H9 (cell line): ENCODE measurements at regions not wholly inside any gene's neighbourhood (a gene's known extent, or its start where the extent isn't known, plus 50 kb on each side); places are given as distances from the start of the nearest gene placed in this dataset.

Source experiments
- DNase-seq: peaks from one replicate; pipeline ENCODE4 v3.0.0-alpha.2; 2017
- H2AFZ ChIP-seq: one replicate; pipeline ENCODE4 v1.6.1; 2013; ENCODE audit warnings: mild to moderate bottlenecking, low read length, control low read depth, moderate library complexity
- H2AK5ac ChIP-seq: 2 replicates; pipeline ENCODE4 v1.6.1; 2013; ENCODE audit warnings: low read length, control low read depth, mixed read lengths; ENCODE audit not compliant: insufficient read length
- H2BK120ac ChIP-seq: one replicate; pipeline ENCODE4 v1.6.1; 2013; ENCODE audit warnings: low read depth, mild to moderate bottlenecking, low read length, control low read depth, inconsistent platforms; ENCODE audit not compliant: poor library complexity, severe bottlenecking
- H2BK12ac ChIP-seq: 2 replicates; pipeline ENCODE4 v1.6.1; 2013; ENCODE audit warnings: low read length, control low read depth, mixed read lengths, low read depth; ENCODE audit not compliant: insufficient read length
- H2BK15ac ChIP-seq: 2 replicates; pipeline ENCODE4 v1.6.1; 2013; ENCODE audit warnings: low read depth, low read length, control low read depth
- H2BK20ac ChIP-seq: one replicate; pipeline ENCODE4 v1.6.1; 2013; ENCODE audit warnings: low read depth, mild to moderate bottlenecking, low read length, control low read depth, inconsistent platforms; ENCODE audit not compliant: poor library complexity, severe bottlenecking
- H2BK5ac ChIP-seq: 2 replicates; pipeline ENCODE4 v1.6.1; 2013; ENCODE audit warnings: low read length, control low read depth, mixed read lengths; ENCODE audit not compliant: insufficient read length
- H3K14ac ChIP-seq: 2 replicates; pipeline ENCODE4 v1.6.1; 2013; ENCODE audit warnings: low read length, control low read depth; ENCODE audit not compliant: insufficient read depth
- H3K18ac ChIP-seq: 2 replicates; pipeline ENCODE4 v1.6.1; 2013; ENCODE audit warnings: low read depth, mild to moderate bottlenecking, mixed read lengths, low read length, control low read depth; ENCODE audit not compliant: insufficient read length
- H3K23ac ChIP-seq: 2 replicates; pipeline ENCODE4 v1.6.1; 2013; ENCODE audit warnings: low read length, control low read depth, mixed read lengths, low read depth; ENCODE audit not compliant: insufficient read length
- H3K23me2 ChIP-seq: 2 replicates; pipeline ENCODE4 v1.6.1; 2013; ENCODE audit warnings: low read depth, mild to moderate bottlenecking, mixed read lengths, low read length, control low read depth; ENCODE audit not compliant: insufficient read length, poor library complexity, severe bottlenecking
- H3K27ac ChIP-seq: 2 replicates; pipeline ENCODE4 v1.5.1; 2013; ENCODE audit warnings: low read length, control low read depth, mixed read lengths, low read depth; ENCODE audit not compliant: insufficient read length
- H3K27me3 ChIP-seq: 2 replicates; pipeline ENCODE4 v1.6.1; 2013; ENCODE audit warnings: low read length, control low read depth, inconsistent platforms; ENCODE audit not compliant: insufficient read depth
- H3K4ac ChIP-seq: 2 replicates; pipeline ENCODE4 v1.6.1; 2013; ENCODE audit warnings: low read depth, mild to moderate bottlenecking, control low read depth, inconsistent platforms, low read length, moderate library complexity
- H3K4me1 ChIP-seq: 2 replicates; pipeline ENCODE4 v1.6.1; 2013; ENCODE audit warnings: low read length, control low read depth, inconsistent platforms; ENCODE audit not compliant: insufficient read depth
- H3K4me2 ChIP-seq: 2 replicates; pipeline ENCODE4 v1.6.1; 2013; ENCODE audit warnings: low read length, control low read depth, mixed read lengths; ENCODE audit not compliant: insufficient read length, insufficient read depth
- H3K56ac ChIP-seq: 2 replicates; pipeline ENCODE4 v1.6.1; 2013; ENCODE audit warnings: low read depth, mild to moderate bottlenecking, mixed read lengths, low read length, control low read depth; ENCODE audit not compliant: insufficient read length
- H3K79me1 ChIP-seq: 2 replicates; pipeline ENCODE4 v1.6.1; 2013; ENCODE audit warnings: low read depth, mild to moderate bottlenecking, moderate library complexity, low read length, control low read depth, inconsistent platforms; ENCODE audit not compliant: insufficient read depth, poor library complexity, severe bottlenecking
- H3K79me2 ChIP-seq: 2 replicates; pipeline ENCODE4 v1.6.1; 2013; ENCODE audit warnings: low read length, control low read depth, inconsistent platforms; ENCODE audit not compliant: insufficient read depth
- H3K9ac ChIP-seq: 2 replicates; pipeline ENCODE4 v1.6.1; 2013; ENCODE audit warnings: low read length, control low read depth, mixed read lengths; ENCODE audit not compliant: insufficient read length; ENCODE audit errors: extremely low read depth
- H3K9me3 ChIP-seq: one replicate; pipeline ENCODE4 v1.6.1; 2013; ENCODE audit warnings: low read depth, low read length, inconsistent platforms; ENCODE audit not compliant: control insufficient read depth
- H3T11ph ChIP-seq: one replicate; pipeline ENCODE4 v1.6.1; 2013; ENCODE audit warnings: mild to moderate bottlenecking, low read length, control low read depth, inconsistent platforms
- H4K20me1 ChIP-seq: one replicate; pipeline ENCODE4 v1.6.1; 2013; ENCODE audit not compliant: control insufficient read depth, insufficient read length, insufficient read depth
- H4K5ac ChIP-seq: 2 replicates; pipeline ENCODE4 v1.6.1; 2013; ENCODE audit warnings: low read depth, mild to moderate bottlenecking, mixed read lengths, low read length, control low read depth; ENCODE audit not compliant: insufficient read length
- H4K8ac ChIP-seq: replicated peaks from 2 replicates; pipeline ENCODE4 v1.6.1; 2013; ENCODE audit warnings: low read length, control low read depth, mixed read lengths, low read depth; ENCODE audit not compliant: insufficient read length
- H4K91ac ChIP-seq: 2 replicates; pipeline ENCODE4 v1.6.1; 2013; ENCODE audit warnings: low read depth, mild to moderate bottlenecking, moderate library complexity, mixed read lengths, low read length, control low read depth; ENCODE audit not compliant: insufficient read length
- H3K27ac Mint-ChIP-seq, 3 experiments: 2 replicates in 2 of 3; 3 replicates in 1 of 3; pipeline ENCODE4 v1.8.0; 2020 to 2021; ENCODE audit warnings: mixed read lengths in 3 of 3, mild to moderate bottlenecking in 1 of 3, moderate library complexity in 1 of 3
- H3K27me3 Mint-ChIP-seq: 2 replicates; pipeline ENCODE4 v1.8.0; 2021; ENCODE audit warnings: low read depth, mild to moderate bottlenecking, moderate library complexity, mixed read lengths
- H3K36me3 Mint-ChIP-seq, 3 experiments: 2 replicates in 2 of 3; 3 replicates in 1 of 3; pipeline ENCODE4 v1.8.0; 2020 to 2021; ENCODE audit warnings: low read depth in 3 of 3, mixed read lengths in 3 of 3; ENCODE audit not compliant: insufficient read depth in 1 of 3
- H3K4me1 Mint-ChIP-seq, 2 experiments: 2 replicates each; pipeline ENCODE4 v1.8.0; 2020; ENCODE audit warnings: mixed read lengths in 2 of 2
- H3K4me3 Mint-ChIP-seq, 2 experiments: 2 replicates in 1 of 2; 3 replicates in 1 of 2; pipeline ENCODE4 v1.8.0; 2020 to 2021; ENCODE audit warnings: mild to moderate bottlenecking in 2 of 2, mixed read lengths in 2 of 2, moderate library complexity in 1 of 2
- H3K9me3 Mint-ChIP-seq, 2 experiments: 2 replicates in 1 of 2; 3 replicates in 1 of 2; pipeline ENCODE4 v1.8.0; 2020; ENCODE audit warnings: mild to moderate bottlenecking in 2 of 2, mixed read lengths in 2 of 2, moderate library complexity in 1 of 2
- WGBS: extraction: QIAGEN DNeasy Blood & Tissue Kit; methylation state at CpG from one replicate; pipeline ENCODE4 v1.1.7; 2013; ENCODE audit warnings: missing lambda C conversion rate, low lambda C conversion rate, mixed read lengths; ENCODE audit not compliant: insufficient read length; ENCODE audit errors: extremely low coverage; 5-methylcytosine and 5-hydroxymethylcytosine counted together
- TF ChIP-seq, protein P1 (sequence below): fragments of 200-600 bp; sonication (generic); conservative IDR thresholded peaks from 3 replicates; pipeline ENCODE4 v1.8.0; 2021; ENCODE audit warnings: antibody characterized with exemption, mild to moderate bottlenecking

DNA sequence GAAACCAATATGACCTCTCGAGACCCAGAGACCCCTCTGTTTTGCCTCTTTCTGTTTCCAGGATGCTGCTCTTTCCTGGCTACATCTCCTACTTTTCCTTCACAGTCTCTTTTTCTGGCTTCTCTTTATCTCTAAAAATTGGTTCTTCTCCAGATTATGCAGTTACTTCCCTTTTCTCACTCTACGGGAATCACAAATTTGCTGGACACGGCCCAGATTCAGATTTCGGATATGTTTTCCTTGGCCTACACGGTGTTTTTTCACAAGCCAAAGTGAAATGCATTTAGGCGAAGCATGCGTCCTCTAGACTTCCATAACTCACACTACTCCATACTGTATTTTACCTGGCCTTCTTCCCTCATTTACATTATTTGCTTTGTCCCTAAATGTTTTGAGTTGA is 214.7 kb upstream of the MIR17HG start:
- TF ChIP-seq, protein P1, sequence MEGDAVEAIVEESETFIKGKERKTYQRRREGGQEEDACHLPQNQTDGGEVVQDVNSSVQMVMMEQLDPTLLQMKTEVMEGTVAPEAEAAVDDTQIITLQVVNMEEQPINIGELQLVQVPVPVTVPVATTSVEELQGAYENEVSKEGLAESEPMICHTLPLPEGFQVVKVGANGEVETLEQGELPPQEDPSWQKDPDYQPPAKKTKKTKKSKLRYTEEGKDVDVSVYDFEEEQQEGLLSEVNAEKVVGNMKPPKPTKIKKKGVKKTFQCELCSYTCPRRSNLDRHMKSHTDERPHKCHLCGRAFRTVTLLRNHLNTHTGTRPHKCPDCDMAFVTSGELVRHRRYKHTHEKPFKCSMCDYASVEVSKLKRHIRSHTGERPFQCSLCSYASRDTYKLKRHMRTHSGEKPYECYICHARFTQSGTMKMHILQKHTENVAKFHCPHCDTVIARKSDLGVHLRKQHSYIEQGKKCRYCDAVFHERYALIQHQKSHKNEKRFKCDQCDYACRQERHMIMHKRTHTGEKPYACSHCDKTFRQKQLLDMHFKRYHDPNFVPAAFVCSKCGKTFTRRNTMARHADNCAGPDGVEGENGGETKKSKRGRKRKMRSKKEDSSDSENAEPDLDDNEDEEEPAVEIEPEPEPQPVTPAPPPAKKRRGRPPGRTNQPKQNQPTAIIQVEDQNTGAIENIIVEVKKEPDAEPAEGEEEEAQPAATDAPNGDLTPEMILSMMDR, result no peak
- WGBS, result no CpG with 5 or more reads among the region's 7 CpGs
- Histone ChIP-seq H4K91ac (no peak overlapping the region), H2BK20ac (no peak overlapping the region), H3K4ac (no peak overlapping the region), H3T11ph (no peak overlapping the region), H3K14ac (no peak overlapping the region), H3K27ac (no peak overlapping the region), H2AK5ac (no peak overlapping the region), H3K79me1 (no peaks in the 10 kb centered on the region), H3K56ac (no peak overlapping the region), H3K9me3 (no peaks in the 10 kb centered on the region), H3K4me1 (no peaks in the 10 kb centered on the region), H3K18ac (no peak overlapping the region), H2BK120ac (no peak overlapping the region), H2BK15ac (no peak overlapping the region), H3K23me2 (no peaks in the 10 kb centered on the region), H3K9ac (no peak overlapping the region), H3K4me2 (no peak overlapping the region), H2BK5ac (no peak overlapping the region), H4K5ac (no peak overlapping the region), H3K27me3 (no peaks in the 10 kb centered on the region), H2AFZ (no peak overlapping the region), H3K23ac (no peak overlapping the region), H3K79me2 (no peaks in the 10 kb centered on the region), H2BK12ac (no peak overlapping the region), H4K8ac (no peak overlapping the region), H4K20me1 (no peaks in the 10 kb centered on the region)
- Mint-ChIP-seq H3K27ac (no peak overlapping the region), H3K27me3 (no peaks in the 10 kb centered on the region), H3K4me3 (no peak overlapping the region), H3K4me1 (peaks cover 0 to 10% of the 10 kb centered on the region in 2 experiments; a peak in 3 of 4 replicates), H3K36me3 (0 out of 7 replicates have a peak, but pooled peaks cover 0 to 3% (median 2%) of the 10 kb centered on the region in 3 experiments), H3K9me3 (peaks cover 4% of the 10 kb centered on the region in 2 experiments; a peak in 4 of 5 replicates)
- DNase-seq, result no peak
